ENCODE measurements at regions not wholly inside any gene's neighbourhood (a gene's known extent, or its start where the extent isn't known, plus 50 kb on each side); places are given as distances from the start of the nearest gene placed in this dataset.

DNA sequence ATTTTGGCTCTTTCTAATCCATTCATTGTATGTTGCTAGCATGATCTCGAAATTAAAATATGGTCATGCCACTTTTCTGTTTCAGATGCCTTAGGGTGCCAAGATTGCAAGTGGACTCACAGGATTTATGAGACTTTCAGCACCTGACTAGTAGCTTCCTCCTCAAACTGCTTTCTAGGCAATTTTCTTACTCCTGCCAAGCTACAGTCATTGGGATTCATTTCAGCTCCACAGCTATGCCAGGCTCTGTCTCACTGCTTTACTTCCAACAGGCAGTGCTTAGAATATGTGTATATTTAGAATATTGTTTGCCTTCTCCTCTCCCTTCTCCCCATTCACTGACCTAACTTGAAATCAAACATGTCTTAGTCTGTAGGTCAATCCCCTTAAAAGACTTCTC is 681.4 kb downstream of the TENT5A start:
- ChIA-PET POLR2A (no interaction called here), CTCF (no interaction called here)
- Histone ChIP-seq H3K4me2 (no peak overlapping the region), H2AFZ (ENCODE audit: low read depth) (no peak overlapping the region), H3K27ac (ENCODE audit: low read depth in 2 of 2, low read length in 1 of 2) (no peak overlapping the region), H3F3A (replicated peaks; ENCODE audit: insufficient read depth) (no peaks in the 10 kb centered on the region), H3K9ac (no peak overlapping the region), H3K9me2 (no peaks in the 10 kb centered on the region), H3K36me3 (replicated peaks in 1 of 2; ENCODE audit: control insufficient read depth in 1 of 2, insufficient read depth in 2 of 2, low read length in 1 of 2) (no peaks in the 10 kb centered on the region), H3K4me1 (ENCODE audit: control insufficient read depth in 1 of 2, insufficient read depth in 2 of 2, low read depth in 1 of 2, low read length in 1 of 2) (peaks cover 0 to under 1% of the 10 kb centered on the region in 2 experiments; a peak in 2 of 4 replicates), H3K79me2 (ENCODE audit: insufficient read depth) (no peaks in the 10 kb centered on the region), H3K4me3 (ENCODE audit: low read depth in 2 of 2, low read length in 1 of 2) (no peak overlapping the region), H4K20me1 (ENCODE audit: insufficient read depth) (no peaks in the 10 kb centered on the region), H3K9me3 (no peaks in the 10 kb centered on the region), H3K27me3 (ENCODE audit: insufficient read depth) (no peaks in the 10 kb centered on the region)
- TF ChIP-seq RFX5 (IDR thresholded peaks at IDR 0.05; ENCODE audit: low read length) (no peak), ELF1 (IDR thresholded peaks at IDR 0.05) (no peak)
- WGBS (ENCODE audit: low lambda C conversion rate), result 52% methylated on average over 1 of the region's 1 CpG
- DNase-seq, result no peak

GRCh38 chr6:81067057-81067456 is 685.4 kb downstream of the TENT5A start:
- Histone ChIP-seq H3F3A (replicated peaks; ENCODE audit: insufficient read depth) (no peaks in the 10 kb centered on the region), H3K4me2 (no peak overlapping the region), H3K4me1 (ENCODE audit: control insufficient read depth in 1 of 2, insufficient read depth in 2 of 2, low read depth in 1 of 2, low read length in 1 of 2) (no peaks in the 10 kb centered on the region; a peak in 2 of 4 replicates), H3K36me3 (replicated peaks in 1 of 2; ENCODE audit: control insufficient read depth in 1 of 2, insufficient read depth in 2 of 2, low read length in 1 of 2) (no peaks in the 10 kb centered on the region), H3K4me3 (ENCODE audit: low read depth in 2 of 2, low read length in 1 of 2) (no peak overlapping the region), H4K20me1 (ENCODE audit: insufficient read depth) (no peaks in the 10 kb centered on the region), H3K9me3 (no peaks in the 10 kb centered on the region), H3K9ac (no peak overlapping the region), H3K27me3 (ENCODE audit: insufficient read depth) (no peaks in the 10 kb centered on the region), H2AFZ (ENCODE audit: low read depth) (no peak overlapping the region), H3K79me2 (ENCODE audit: insufficient read depth) (no peaks in the 10 kb centered on the region), H3K27ac (ENCODE audit: low read depth in 2 of 2, low read length in 1 of 2) (no peak overlapping the region; a peak in 1 of 4 replicates), H3K9me2 (no peaks in the 10 kb centered on the region)
- no peak for DNase-seq
- TF ChIP-seq TCF12 (IDR thresholded peaks at IDR 0.05), result no peak
- TF ChIP-seq MEF2A (IDR thresholded peaks at IDR 0.05; ENCODE audit: borderline replicate concordance, low read depth), result no peak
- no peak for TF ChIP-seq JUND (IDR thresholded peaks at IDR 0.05)
- TF ChIP-seq TEAD4 (IDR thresholded peaks at IDR 0.05; ENCODE audit: borderline replicate concordance, insufficient read depth), result no peak
- no peak for TF ChIP-seq NRF1 (IDR thresholded peaks at IDR 0.05; ENCODE audit: low read depth, low read length)
- TF ChIP-seq, protein P1, sequence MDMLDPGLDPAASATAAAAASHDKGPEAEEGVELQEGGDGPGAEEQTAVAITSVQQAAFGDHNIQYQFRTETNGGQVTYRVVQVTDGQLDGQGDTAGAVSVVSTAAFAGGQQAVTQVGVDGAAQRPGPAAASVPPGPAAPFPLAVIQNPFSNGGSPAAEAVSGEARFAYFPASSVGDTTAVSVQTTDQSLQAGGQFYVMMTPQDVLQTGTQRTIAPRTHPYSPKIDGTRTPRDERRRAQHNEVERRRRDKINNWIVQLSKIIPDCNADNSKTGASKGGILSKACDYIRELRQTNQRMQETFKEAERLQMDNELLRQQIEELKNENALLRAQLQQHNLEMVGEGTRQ (IDR thresholded peaks at IDR 0.05; ENCODE audit: borderline replicate concordance, low read depth, low read length), result no peak
- TF ChIP-seq RCOR1 (IDR thresholded peaks at IDR 0.05; ENCODE audit: low read length), result no peak
- no peak for TF ChIP-seq SMC3 (IDR thresholded peaks at IDR 0.05; ENCODE audit: low read depth, low read length)
- TF ChIP-seq, protein P2, sequence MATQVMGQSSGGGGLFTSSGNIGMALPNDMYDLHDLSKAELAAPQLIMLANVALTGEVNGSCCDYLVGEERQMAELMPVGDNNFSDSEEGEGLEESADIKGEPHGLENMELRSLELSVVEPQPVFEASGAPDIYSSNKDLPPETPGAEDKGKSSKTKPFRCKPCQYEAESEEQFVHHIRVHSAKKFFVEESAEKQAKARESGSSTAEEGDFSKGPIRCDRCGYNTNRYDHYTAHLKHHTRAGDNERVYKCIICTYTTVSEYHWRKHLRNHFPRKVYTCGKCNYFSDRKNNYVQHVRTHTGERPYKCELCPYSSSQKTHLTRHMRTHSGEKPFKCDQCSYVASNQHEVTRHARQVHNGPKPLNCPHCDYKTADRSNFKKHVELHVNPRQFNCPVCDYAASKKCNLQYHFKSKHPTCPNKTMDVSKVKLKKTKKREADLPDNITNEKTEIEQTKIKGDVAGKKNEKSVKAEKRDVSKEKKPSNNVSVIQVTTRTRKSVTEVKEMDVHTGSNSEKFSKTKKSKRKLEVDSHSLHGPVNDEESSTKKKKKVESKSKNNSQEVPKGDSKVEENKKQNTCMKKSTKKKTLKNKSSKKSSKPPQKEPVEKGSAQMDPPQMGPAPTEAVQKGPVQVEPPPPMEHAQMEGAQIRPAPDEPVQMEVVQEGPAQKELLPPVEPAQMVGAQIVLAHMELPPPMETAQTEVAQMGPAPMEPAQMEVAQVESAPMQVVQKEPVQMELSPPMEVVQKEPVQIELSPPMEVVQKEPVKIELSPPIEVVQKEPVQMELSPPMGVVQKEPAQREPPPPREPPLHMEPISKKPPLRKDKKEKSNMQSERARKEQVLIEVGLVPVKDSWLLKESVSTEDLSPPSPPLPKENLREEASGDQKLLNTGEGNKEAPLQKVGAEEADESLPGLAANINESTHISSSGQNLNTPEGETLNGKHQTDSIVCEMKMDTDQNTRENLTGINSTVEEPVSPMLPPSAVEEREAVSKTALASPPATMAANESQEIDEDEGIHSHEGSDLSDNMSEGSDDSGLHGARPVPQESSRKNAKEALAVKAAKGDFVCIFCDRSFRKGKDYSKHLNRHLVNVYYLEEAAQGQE (IDR thresholded peaks at IDR 0.05; ENCODE audit: low read depth, low read length), result no peak
- TF ChIP-seq FOXJ3 (CRISPR knock-in tag; IDR thresholded peaks at IDR 0.05), result no peak
- no peak for TF ChIP-seq TAF1 (IDR thresholded peaks at IDR 0.05; ENCODE audit: borderline replicate concordance, low read depth, low read length)
- TF ChIP-seq FOXM1 (IDR thresholded peaks at IDR 0.05; ENCODE audit: low read depth), result no peak
- TF ChIP-seq GABPA (IDR thresholded peaks at IDR 0.05; ENCODE audit: low read depth), result no peak
- TF ChIP-seq POLR2AphosphoS5 (IDR thresholded peaks at IDR 0.05; ENCODE audit: low read depth, low read length), result no peak
- TF ChIP-seq YY1 (IDR thresholded peaks at IDR 0.05; ENCODE audit: low read depth), result no peak
- WGBS (ENCODE audit: low lambda C conversion rate), result 58% methylated on average over 2 of the region's 2 CpGs
- POLR2A ChIA-PET, result no interaction called here
- CTCF ChIA-PET, result no interaction called here
